ENCODE measurements at regions not wholly inside any gene's neighbourhood (a gene's known extent, or its start where the extent isn't known, plus 50 kb on each side); places are given as distances from the start of the nearest gene placed in this dataset.

GRCh38 chr7:85535974-85536729 lies 349.3 kb upstream of the SEMA3D start:
- Histone ChIP-seq H4K20me1 (ENCODE audit: insufficient read depth, low read length) (no peaks in the 10 kb centered on the region), H3K4me2 (ENCODE audit: low read length) (no peak overlapping the region), H3K9me3 (ENCODE audit: low read length) (no peaks in the 10 kb centered on the region), H2AFZ (ENCODE audit: low read length) (no peak overlapping the region), H3K9ac (ENCODE audit: low read length) (no peak overlapping the region), H3K9me2 (ENCODE audit: low read depth, low read length) (no peaks in the 10 kb centered on the region), H3K4me3 (ENCODE audit: low read depth, low read length, poor library complexity, severe bottlenecking) (no peak overlapping the region), H3K27ac (ENCODE audit: low read depth, low read length, poor library complexity, severe bottlenecking) (no peak overlapping the region), H3K36me3 (ENCODE audit: insufficient read depth, low read length) (no peaks in the 10 kb centered on the region), H3F3A (ENCODE audit: insufficient read depth, low read length) (no peaks in the 10 kb centered on the region), H3K4me1 (ENCODE audit: insufficient read depth, low read length, severe bottlenecking) (no peaks in the 10 kb centered on the region), H3K27me3 (ENCODE audit: insufficient read depth, low read length) (no peaks in the 10 kb centered on the region), H3K79me2 (ENCODE audit: insufficient read depth, low read length) (no peaks in the 10 kb centered on the region)
- TF ChIP-seq EZH2 (IDR thresholded peaks at IDR 0.05; ENCODE audit: borderline replicate concordance, low read length): no peak
- TF ChIP-seq, protein P1, sequence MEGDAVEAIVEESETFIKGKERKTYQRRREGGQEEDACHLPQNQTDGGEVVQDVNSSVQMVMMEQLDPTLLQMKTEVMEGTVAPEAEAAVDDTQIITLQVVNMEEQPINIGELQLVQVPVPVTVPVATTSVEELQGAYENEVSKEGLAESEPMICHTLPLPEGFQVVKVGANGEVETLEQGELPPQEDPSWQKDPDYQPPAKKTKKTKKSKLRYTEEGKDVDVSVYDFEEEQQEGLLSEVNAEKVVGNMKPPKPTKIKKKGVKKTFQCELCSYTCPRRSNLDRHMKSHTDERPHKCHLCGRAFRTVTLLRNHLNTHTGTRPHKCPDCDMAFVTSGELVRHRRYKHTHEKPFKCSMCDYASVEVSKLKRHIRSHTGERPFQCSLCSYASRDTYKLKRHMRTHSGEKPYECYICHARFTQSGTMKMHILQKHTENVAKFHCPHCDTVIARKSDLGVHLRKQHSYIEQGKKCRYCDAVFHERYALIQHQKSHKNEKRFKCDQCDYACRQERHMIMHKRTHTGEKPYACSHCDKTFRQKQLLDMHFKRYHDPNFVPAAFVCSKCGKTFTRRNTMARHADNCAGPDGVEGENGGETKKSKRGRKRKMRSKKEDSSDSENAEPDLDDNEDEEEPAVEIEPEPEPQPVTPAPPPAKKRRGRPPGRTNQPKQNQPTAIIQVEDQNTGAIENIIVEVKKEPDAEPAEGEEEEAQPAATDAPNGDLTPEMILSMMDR (IDR thresholded peaks at IDR 0.05; ENCODE audit: low read length): no peak

DNA sequence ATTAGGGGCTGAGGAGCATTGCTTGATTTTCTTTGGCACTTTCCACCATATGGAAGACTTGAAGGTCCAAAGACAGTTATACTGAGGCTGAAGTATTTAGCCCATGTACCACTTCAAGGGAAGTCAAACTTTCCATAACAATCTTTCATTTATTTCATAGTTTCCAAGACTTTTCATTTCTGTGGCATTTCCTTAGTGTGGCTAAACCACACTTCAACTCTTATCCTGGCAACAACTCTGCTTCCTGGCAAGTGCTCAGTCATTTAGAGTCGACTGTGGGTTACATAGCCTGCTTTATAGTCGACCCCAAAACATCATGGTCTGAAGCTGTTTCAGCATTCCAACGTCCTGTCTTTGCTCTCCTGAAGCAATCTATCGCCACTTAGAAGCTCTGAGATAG lies 343.0 kb upstream of the SEMA3D start:
- no peaks in the 10 kb centered on the region for H3K27me3 ChIP-seq (ENCODE audit: insufficient read depth, low read length)
- no peak overlapping the region for H3K4me2 ChIP-seq (ENCODE audit: low read length)
- H4K20me1 ChIP-seq (ENCODE audit: insufficient read depth, low read length): no peaks in the 10 kb centered on the region
- H3K4me1 ChIP-seq (ENCODE audit: insufficient read depth, low read length, severe bottlenecking): no peaks in the 10 kb centered on the region
- TF ChIP-seq, protein P1 (IDR thresholded peaks at IDR 0.05; ENCODE audit: low read length): no peak
- TF ChIP-seq EZH2 (IDR thresholded peaks at IDR 0.05; ENCODE audit: borderline replicate concordance, low read length): no peak
- H3F3A ChIP-seq (ENCODE audit: insufficient read depth, low read length): no peaks in the 10 kb centered on the region
- H3K9me2 ChIP-seq (ENCODE audit: low read depth, low read length): no peaks in the 10 kb centered on the region
- no peaks in the 10 kb centered on the region for H3K79me2 ChIP-seq (ENCODE audit: insufficient read depth, low read length)
- no peaks in the 10 kb centered on the region for H3K9me3 ChIP-seq (ENCODE audit: low read length)
- no peak overlapping the region for H2AFZ ChIP-seq (ENCODE audit: low read length)
- no peaks in the 10 kb centered on the region for H3K36me3 ChIP-seq (ENCODE audit: insufficient read depth, low read length)
- no peak overlapping the region for H3K9ac ChIP-seq (ENCODE audit: low read length)
- H3K27ac ChIP-seq (ENCODE audit: low read depth, low read length, poor library complexity, severe bottlenecking): no peak overlapping the region
- H3K4me3 ChIP-seq (ENCODE audit: low read depth, low read length, poor library complexity, severe bottlenecking): no peak overlapping the region

- Histone ChIP-seq H3K9me3 (ENCODE audit: low read length) (no peaks in the 10 kb centered on the region), H4K20me1 (ENCODE audit: insufficient read depth, low read length) (no peaks in the 10 kb centered on the region), H3F3A (ENCODE audit: insufficient read depth, low read length) (no peaks in the 10 kb centered on the region), H3K27me3 (ENCODE audit: insufficient read depth, low read length) (no peaks in the 10 kb centered on the region), H3K79me2 (ENCODE audit: insufficient read depth, low read length) (no peaks in the 10 kb centered on the region), H2AFZ (ENCODE audit: low read length) (no peak overlapping the region), H3K4me2 (ENCODE audit: low read length) (no peak overlapping the region), H3K9me2 (ENCODE audit: low read depth, low read length) (no peaks in the 10 kb centered on the region), H3K27ac (ENCODE audit: low read depth, low read length, poor library complexity, severe bottlenecking) (no peak overlapping the region), H3K4me1 (ENCODE audit: insufficient read depth, low read length, severe bottlenecking) (no peaks in the 10 kb centered on the region), H3K4me3 (ENCODE audit: low read depth, low read length, poor library complexity, severe bottlenecking) (no peak overlapping the region), H3K36me3 (ENCODE audit: insufficient read depth, low read length) (no peaks in the 10 kb centered on the region), H3K9ac (ENCODE audit: low read length) (no peak overlapping the region)
- TF ChIP-seq, protein P1 (IDR thresholded peaks at IDR 0.05; ENCODE audit: low read length): no peak
- TF ChIP-seq EZH2 (IDR thresholded peaks at IDR 0.05; ENCODE audit: borderline replicate concordance, low read length): no peak
Observed at GRCh38 chr7:85529201-85529600, 342.3 kb upstream of the SEMA3D start.

Data from OCI-LY1 (cell line).